Activated naive CD8-positive, alpha-beta T cell treated with anti-CD3 and anti-CD28 coated beads, Interleukin-2, amount 50 U/mL, for 16 hours (primary cell): ENCODE measurements at regions not wholly inside any gene's neighbourhood (a gene's known extent, or its start where the extent isn't known, plus 50 kb on each side); places are given as distances from the start of the nearest gene placed in this dataset.

Source experiments
- DNase-seq: peaks from one replicate; pipeline ENCODE4 v3.0.0-alpha.2; 2020; ENCODE audit warnings: low read depth, low spot score

GRCh38 chr11:128365044-128365443 lies 222.3 kb downstream of the ETS1 start:
- no peak for DNase-seq

DNA sequence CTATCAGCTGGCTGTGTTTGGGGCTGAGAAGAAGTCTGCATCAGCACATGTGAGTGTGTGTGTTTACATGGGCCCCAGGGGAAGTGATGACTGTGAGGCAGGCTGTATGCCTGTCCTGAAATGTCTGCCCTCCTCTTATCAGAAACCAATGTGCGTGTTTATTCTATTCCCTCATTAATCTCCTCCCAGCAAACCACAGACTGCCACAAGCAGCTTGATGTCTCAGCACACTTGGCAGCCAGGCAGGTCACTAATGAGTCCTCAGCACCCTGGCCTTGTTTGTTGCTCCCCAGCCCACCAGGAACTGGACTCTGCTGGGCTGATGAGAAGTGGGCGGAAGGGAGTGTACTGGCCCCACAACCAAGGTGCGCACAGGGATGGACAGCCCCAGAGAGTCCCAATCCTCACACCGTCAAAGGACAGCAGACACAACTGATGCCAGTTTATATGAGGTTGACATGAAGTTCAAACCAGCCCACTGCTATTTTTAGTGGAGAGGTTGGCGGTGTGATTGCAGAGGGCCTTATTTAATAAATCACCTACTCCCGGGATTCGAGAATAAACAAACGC lies 225.8 kb downstream of the ETS1 start:
- no peak for DNase-seq

- DNase-seq: no peak
Measured at GRCh38 chr11:128359515-128359914, 227.8 kb downstream of the ETS1 start.

GRCh38 chr11:128357073-128357472 lies 230.3 kb downstream of the ETS1 start:
- DNase-seq: no peak

GRCh38 chr11:128355558-128355957 lies 231.8 kb downstream of the ETS1 start:
- DNase-seq: no peak

DNA sequence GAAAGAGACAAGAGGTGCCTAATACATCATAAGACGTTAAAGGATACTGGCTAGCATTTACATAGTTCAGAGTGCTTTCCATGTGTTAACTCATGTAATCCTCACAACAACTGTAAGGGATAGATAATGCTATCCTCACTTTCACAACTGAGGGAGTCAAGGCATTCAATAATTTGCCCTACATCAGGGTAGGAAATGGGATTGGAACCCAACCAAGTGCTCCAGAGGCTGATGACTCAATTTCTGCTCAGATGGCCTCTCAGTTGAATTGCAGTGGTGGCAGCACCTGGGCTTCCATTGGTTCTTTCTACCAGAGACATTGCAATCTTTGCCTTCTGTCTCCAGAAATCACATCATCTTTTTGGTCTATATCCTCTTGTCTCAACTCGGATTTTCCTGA lies 232.9 kb downstream of the ETS1 start:
- DNase-seq: no peak

GRCh38 chr11:128351168-128351567 lies 236.2 kb downstream of the ETS1 start:
- no peak for DNase-seq

GRCh38 chr11:128349650-128350299 lies 237.6 kb downstream of the ETS1 start:
- DNase-seq: no peak

DNA sequence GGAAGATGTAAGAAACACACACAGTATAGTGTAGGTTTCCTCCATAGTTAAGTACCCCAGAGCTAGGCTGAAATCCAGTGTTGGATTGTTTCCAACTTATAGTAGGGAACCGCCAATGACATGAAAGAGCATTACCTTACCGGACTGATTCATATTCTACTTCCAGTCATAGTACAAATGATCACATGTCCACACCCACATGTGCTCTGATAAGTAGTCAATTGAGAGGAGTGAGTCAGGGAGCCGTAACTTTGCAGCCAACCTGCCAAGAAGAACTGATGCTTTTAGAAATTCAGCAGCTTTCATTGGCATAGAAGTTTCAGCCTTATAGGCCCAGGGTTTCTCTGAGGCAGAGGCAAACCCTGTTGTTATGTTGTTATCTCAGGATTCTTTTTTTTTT lies 240.6 kb downstream of the ETS1 start:
- no peak for DNase-seq

- DNase-seq: no peak
Measured at GRCh38 chr11:128345316-128345715, 242.0 kb downstream of the ETS1 start.

DNA sequence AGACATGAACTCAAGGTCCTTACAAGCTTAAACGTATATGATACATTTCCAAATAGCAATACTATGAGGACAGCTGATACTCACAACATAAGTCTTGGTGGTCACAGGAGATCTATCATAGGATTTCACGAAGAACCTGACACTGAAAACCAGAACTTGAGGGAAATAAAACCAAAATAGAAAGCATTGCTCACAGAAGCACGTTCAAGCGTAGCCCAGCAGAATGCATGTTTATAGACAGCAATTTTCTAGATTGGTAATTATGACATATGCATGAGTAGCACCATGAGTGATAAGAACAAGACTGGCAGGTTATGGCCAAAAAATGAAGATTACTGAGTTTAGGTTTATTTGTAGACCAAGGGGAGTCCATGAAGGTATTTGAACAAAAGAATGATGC lies 243.5 kb downstream of the ETS1 start:
- no peak for DNase-seq

DNA sequence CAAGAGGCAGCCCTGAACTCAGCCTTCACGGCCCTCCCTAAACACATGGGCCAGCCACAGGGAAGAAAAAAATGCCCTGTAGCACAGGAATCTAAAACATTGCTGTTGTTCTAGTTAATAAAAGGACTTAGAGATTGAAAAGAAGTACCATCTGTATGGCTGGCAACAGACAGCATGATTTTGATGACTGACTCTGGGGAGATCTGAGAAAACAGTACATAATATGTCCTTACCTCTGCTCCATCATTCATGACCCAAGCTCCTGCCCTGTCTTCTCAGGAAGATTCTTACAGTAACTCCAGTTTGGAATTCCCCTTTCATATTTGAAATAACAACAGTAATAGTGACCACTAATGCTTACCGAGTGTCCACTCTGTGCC lies 244.2 kb downstream of the ETS1 start:
- no peak for DNase-seq

GRCh38 chr11:128342511-128343134 lies 244.7 kb downstream of the ETS1 start:
- no peak for DNase-seq

DNA sequence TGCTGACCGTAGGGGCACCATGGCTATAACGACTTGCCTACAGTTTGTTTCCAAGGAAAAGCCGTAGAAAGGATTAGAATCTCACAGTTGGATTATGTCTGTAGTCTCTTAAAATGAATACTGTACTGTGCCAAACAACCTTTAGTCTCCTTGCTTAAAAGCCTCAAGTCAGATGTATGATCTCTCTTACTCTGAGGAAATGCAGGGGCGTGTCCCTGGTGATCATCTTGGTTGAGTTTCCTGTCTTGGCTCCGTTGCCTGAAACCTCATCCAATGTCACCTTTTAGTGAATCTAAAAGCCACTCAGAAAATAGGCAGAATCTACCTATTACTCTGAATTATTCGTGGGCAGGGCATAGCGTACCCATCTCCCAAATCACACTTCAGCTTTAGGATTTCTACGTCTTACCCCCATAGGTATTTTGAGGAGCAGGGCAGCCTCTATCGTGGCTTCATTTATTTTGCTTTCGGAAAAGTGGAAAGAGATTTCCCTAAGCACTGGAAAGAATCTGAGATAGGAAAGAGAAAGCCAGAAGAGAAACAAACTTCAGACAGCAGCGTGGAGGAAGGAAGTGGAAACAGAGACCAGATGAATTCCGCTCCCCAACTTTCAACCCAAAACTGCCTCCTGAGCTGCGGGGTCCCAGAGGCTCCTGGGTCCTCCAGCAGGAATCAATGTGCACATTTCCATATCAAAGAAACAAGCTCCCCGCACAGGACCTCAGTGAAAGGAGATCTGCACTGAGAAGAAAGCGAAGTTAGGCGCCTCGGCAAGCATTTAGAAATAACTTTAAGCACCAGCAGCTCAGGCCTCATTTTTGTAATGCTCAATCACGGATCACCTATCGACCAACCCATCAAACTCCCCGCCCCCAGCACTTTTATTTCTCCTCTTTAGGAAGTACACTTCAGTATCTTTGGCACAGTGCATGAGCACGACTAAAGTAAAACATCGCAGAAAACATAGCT lies 245.8 kb downstream of the ETS1 start:
- DNase-seq: no peak

DNA sequence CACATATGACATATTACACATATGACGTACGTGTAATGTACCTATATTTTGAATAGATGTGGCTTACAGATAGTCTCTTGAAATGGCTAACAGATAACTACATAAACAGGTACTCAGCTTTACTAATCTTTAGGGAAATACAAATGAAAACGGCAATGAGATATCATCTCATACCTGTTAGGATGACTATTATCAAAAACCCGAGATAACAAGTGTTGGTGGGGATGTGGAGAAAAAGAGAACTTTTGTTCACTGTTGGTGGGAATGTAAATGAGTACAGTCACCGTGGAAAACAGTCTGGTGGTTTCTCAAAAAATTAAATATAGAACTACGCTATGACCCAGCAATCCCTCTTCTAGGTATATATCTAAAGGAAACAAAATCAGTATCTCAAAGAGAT lies 247.6 kb downstream of the ETS1 start:
- DNase-seq: no peak

DNA sequence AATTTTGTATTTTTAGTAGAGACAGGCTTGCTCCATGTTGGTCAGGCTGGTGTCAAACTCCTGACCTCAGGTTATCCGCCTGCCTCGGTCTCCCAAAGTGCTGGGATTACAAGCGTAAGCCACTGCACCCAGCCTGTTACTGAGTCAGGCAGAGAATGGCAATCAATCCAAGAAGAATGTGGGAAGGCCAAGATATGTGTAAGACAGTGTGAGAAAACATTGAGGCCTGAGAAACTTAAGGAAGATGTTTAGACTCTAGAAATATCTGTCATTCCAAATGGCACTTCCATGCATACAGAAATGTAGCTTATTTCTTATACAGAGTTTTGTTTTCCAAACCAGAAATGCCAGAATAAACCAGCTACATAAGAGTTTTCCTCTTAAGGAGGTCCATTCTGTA lies 248.5 kb downstream of the ETS1 start:
- DNase-seq: no peak

DNA sequence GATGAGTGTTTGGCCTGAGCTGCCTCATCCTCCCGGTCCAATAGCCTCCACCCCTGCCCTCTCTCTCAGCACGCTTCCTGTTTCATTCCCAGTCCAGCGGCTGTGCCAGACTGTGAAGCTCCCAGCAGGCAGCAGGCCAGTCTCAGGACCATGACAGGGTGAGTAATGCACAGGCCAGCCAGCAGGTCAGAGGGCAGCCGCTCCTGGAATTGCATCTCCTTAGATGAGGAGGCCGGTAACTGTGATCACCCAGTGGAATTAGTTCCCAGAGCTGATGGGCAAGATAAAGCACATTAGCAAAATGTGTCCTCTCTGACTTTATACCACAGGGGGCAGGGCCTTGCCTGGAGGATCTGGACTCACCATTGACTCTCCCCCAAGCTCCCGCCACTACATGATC lies 251.2 kb downstream of the ETS1 start:
- DNase-seq: no peak

DNA sequence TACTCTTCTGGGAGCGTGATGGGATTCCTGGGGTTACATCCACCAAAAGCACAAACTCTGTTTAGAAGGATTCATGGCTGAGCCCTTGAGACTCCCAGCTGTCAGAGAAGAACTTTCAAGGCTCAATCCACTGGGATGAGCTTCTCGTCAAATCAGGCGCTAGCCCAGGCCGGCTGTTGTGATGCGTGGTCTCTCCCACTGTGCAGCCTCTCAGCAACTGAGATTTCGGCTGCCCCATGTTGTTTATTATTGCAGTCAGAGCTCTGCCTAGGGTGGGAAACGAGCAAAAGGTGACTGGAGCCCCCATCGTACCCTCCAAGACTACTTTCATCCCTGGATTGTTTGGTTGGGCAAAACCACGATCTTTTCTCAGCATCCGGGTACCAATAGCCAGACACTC lies 251.6 kb downstream of the ETS1 start:
- no peak for DNase-seq

- DNase-seq: no peak
Measured at GRCh38 chr11:128334311-128335044, 252.9 kb downstream of the ETS1 start.

- DNase-seq: no peak
Measured at GRCh38 chr11:128331317-128331716, 256.0 kb downstream of the ETS1 start.

GRCh38 chr11:128330203-128330602 lies 257.2 kb downstream of the ETS1 start:
- DNase-seq: no peak
